Neuron (in vitro differentiated cells): ENCODE measurements at regions not wholly inside any gene's neighbourhood (a gene's known extent, or its start where the extent isn't known, plus 50 kb on each side); places are given as distances from the start of the nearest gene placed in this dataset.
"Not testable (repeated sequence)": the region's sequence is repeated elsewhere in the genome, so short reads cannot be mapped to it uniquely, and the experiment has no call there.

Experiments used
- H2AFZ ChIP-seq: one replicate; pipeline ENCODE4 v1.6.1; 2013; ENCODE audit warnings: low read depth, mild to moderate bottlenecking, inconsistent platforms, low read length, moderate library complexity
- H3K27me3 ChIP-seq: one replicate; pipeline ENCODE4 v1.6.1; 2013; ENCODE audit warnings: low read length; ENCODE audit not compliant: insufficient read depth
- H3K36me3 ChIP-seq: one replicate; pipeline ENCODE4 v1.6.1; 2013; ENCODE audit warnings: low read length; ENCODE audit not compliant: insufficient read depth
- H3K4me1 ChIP-seq: one replicate; pipeline ENCODE4 v1.6.1; 2013; ENCODE audit warnings: low read length; ENCODE audit not compliant: insufficient read depth
- H3K4me3 ChIP-seq: 2 replicates; pipeline ENCODE4 v1.5.1; 2013; ENCODE audit warnings: mild to moderate bottlenecking, low read length, moderate library complexity
- H3K9me3 ChIP-seq: one replicate; pipeline ENCODE4 v1.6.1; 2013; ENCODE audit warnings: low read length

DNA sequence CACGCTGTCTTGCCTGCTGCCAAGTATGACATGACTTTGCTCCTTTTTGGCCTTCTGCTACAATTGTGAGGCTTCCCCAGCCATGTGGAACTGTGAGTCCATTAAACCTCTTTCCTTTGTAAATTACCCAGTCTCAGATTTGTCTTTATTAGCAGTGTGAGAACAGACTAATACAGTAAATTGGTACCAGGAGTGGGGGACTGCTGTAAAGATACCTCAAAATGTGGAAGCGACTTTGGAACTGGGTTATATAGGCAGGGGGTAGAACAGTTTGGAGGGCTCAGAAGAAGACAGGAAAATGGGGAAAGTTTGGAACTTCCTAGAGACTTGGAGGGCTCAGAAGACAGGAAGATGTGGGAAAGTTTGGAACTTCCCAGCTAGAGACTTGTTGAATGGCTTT lies 104.0 kb downstream of the IFI44 start:
- H3K36me3 ChIP-seq, H3K4me3 ChIP-seq, H3K27me3 ChIP-seq, H2AFZ ChIP-seq, H3K9me3 ChIP-seq, H3K4me1 ChIP-seq: not testable (repeated sequence)

DNA sequence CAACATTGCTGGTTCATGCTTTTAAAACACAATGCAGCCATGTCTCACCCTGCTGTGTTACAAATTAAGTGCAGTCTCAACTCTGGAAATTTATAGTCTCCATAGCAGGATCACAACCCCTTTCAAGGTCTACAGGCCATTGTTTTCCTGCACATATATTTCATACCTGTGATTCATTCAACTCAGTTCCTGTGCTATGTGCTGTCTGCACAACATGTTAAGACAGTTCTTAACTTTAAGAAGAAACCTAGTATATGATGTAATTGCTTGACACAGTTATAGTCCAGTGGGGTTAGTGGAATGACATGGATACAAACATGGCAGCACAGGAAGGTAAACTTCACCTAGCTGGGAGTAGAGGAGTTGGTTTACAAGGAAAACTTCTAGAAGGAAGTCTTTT lies 106.4 kb downstream of the IFI44 start:
- Histone ChIP-seq H3K4me1 (no peaks in the 10 kb centered on the region), H3K27me3 (no peaks in the 10 kb centered on the region), H3K4me3 (no peak overlapping the region), H3K36me3 (no peaks in the 10 kb centered on the region), H2AFZ (no peak overlapping the region), H3K9me3 (no peaks in the 10 kb centered on the region)

DNA sequence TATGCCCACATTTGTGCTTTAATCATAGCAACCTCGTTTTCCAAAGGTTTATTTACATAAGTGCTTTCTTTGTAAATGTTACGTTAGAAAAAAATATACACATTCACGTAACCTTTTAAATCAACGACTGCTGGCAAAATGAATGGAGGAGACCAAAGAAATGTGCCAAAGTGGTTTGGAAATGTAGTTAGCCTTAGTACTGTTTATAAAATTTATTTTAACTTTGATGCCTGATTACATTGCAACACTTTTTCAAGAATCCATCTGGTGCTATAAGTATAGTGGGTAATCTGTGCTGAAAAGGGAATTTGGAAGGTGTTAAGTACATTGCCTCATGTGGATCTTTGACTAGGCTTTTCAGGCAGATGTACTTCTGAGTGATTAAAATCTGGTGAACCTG lies 108.9 kb downstream of the IFI44 start:
- Histone ChIP-seq H2AFZ (peak overlapping the region; percentile 26), H3K4me1 (no peaks in the 10 kb centered on the region), H3K4me3 (no peak overlapping the region), H3K27me3 (no peaks in the 10 kb centered on the region), H3K36me3 (no peaks in the 10 kb centered on the region), H3K9me3 (no peaks in the 10 kb centered on the region)

DNA sequence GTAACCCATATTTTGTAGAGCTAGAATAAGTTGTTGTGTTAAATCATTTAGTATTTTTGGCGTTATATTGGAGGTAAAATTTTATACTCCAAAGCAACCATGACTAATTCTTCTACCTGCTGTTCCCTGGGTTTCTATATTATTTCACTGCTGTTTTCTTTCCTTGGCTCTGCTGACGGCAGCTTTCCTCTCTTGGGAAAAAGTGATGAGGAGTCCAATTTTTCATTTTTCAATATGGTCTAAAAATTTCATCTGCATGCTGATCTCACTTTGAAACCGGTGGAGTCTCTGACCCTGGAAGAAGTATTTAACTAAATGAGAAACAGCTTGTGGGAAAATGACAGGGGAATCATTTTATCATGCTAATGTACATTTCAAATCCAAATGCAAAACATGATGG lies 110.2 kb downstream of the IFI44 start:
- Histone ChIP-seq H2AFZ (no peak overlapping the region), H3K4me3 (no peak overlapping the region), H3K4me1 (no peaks in the 10 kb centered on the region), H3K9me3 (no peaks in the 10 kb centered on the region), H3K36me3 (no peaks in the 10 kb centered on the region), H3K27me3 (no peaks in the 10 kb centered on the region)

DNA sequence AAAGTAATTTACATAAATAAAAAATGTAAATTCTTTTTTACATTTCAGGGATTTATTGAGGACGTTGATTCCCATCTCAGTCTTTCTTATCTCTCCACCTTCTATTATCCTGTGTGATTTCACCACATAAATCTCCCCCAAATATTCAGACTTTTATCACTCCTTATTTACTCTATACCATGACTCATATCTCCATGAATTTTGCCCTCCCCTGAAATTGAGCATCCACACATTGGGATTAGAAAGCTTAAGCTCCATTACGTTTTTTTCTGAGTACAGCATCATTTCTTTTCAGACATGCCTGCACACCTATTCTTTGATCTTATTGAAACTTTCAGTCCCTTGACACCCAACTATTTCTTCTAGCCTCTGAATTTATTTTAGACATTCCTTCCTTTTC lies 111.2 kb downstream of the IFI44 start:
- H3K9me3 ChIP-seq, result no peaks in the 10 kb centered on the region
- no peaks in the 10 kb centered on the region for H3K36me3 ChIP-seq
- H3K4me1 ChIP-seq, result no peaks in the 10 kb centered on the region
- H3K27me3 ChIP-seq, result no peaks in the 10 kb centered on the region
- no peak overlapping the region for H2AFZ ChIP-seq
- no peak overlapping the region for H3K4me3 ChIP-seq

DNA sequence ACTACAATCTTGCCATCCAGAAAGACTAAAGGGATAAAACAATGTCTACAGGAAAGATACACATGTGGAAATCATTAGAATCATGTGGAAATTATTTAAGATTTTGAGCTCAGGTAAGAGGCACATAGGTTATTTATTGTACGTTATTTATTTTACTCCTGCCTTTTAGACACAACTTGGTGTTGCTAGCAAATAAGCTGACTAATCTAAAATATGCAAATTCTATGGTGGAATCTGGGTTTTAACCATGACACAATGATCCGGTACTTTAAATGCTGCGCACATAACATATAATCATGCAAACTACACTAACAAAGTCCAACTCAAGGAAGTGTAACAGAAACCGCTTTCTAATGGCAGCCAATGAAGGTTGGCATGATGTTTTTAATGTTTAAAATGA lies 112.5 kb downstream of the IFI44 start:
- Histone ChIP-seq H2AFZ (no peak overlapping the region), H3K27me3 (no peaks in the 10 kb centered on the region), H3K4me1 (no peaks in the 10 kb centered on the region), H3K4me3 (no peak overlapping the region), H3K36me3 (no peaks in the 10 kb centered on the region), H3K9me3 (no peaks in the 10 kb centered on the region)

DNA sequence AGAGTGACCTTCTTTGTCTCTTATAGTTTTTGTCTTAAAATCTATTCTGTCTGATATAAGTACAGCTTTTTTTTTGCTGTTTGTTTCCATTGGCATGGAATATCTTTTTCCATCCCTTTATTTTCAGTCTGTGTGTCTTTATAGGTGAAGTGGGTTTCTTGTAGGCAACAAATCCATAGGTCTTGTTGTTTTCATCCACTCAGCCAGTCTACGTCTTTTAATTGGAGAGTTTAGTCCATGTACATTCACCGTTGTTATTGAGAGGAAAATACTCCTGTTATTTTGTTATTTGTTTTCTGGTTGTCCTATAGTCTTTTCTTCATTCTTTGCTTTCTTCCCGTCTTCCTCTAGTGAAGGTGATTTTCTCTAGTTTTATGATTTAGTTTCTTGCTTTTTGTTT lies 115.9 kb downstream of the IFI44 start:
- Histone ChIP-seq H3K4me3 (no peak overlapping the region), H3K4me1 (no peaks in the 10 kb centered on the region), H2AFZ (no peak overlapping the region), H3K36me3 (no peaks in the 10 kb centered on the region), H3K27me3 (no peaks in the 10 kb centered on the region), H3K9me3 (no peaks in the 10 kb centered on the region)

DNA sequence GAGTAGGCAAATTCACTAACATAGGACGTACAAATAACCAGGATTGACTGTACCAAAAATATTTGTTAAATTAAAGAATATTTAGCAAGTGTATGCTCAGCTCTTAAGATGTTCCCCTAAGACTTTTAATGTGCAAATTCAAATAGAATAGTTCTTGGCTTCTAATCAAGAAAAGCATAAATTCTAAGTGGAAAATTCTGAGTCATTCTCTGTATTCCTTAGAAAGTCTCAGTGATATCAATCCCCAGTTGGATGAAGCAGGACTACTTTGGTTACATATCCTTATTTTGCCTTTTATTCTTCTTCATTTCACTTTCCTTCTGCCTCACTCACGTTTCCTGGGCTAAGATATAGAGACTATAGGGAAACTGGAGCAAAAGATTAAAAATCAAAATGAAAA lies 130.2 kb downstream of the IFI44 start:
- H3K4me3 ChIP-seq, result no peak overlapping the region
- no peaks in the 10 kb centered on the region for H3K9me3 ChIP-seq
- H3K36me3 ChIP-seq, result no peaks in the 10 kb centered on the region
- no peaks in the 10 kb centered on the region for H3K27me3 ChIP-seq
- no peak overlapping the region for H2AFZ ChIP-seq
- H3K4me1 ChIP-seq, result no peaks in the 10 kb centered on the region

DNA sequence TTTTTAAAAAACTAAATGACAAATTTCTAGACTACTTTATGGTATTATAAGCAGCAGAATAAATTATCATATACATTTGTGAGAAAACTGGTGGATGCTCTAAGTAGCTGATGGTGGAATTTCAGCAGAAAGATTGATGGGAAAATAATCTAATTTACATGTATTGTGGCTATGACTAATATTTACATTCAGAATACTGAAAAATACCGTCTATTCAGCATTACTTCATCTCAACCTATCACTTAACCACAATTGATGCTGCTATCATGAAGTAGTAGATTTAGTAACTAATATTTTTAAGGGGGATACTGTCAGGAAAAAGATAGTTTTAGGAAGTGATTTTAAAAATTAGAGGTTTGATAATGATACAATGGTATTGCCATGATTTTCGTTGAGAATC lies 137.9 kb downstream of the IFI44 start:
- Histone ChIP-seq H3K27me3 (no peaks in the 10 kb centered on the region), H3K4me3 (no peak overlapping the region), H2AFZ (no peak overlapping the region), H3K36me3 (no peaks in the 10 kb centered on the region), H3K9me3 (no peaks in the 10 kb centered on the region), H3K4me1 (no peaks in the 10 kb centered on the region)

DNA sequence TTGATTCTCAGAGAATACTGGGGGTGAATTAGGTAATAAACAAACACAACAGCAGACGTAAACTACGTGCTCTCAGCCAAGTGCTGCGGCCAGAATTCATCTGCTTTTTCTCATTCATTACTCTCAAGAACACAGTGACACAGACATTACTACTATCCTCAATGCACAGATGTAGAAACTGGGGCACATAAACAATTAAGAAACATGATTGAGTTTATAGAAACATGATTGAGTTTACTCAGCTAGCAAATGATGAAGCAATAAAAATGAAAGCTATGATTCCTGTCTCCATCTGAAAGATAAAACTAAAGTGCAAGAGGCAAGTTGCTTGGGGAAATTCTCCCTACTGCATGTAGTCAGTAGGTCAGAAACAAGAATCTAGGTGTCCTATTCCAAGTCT lies 140.5 kb downstream of the IFI44 start:
- Histone ChIP-seq H3K9me3 (no peaks in the 10 kb centered on the region), H3K4me1 (no peaks in the 10 kb centered on the region), H3K27me3 (no peaks in the 10 kb centered on the region), H2AFZ (no peak overlapping the region), H3K4me3 (no peak overlapping the region), H3K36me3 (no peaks in the 10 kb centered on the region)

DNA sequence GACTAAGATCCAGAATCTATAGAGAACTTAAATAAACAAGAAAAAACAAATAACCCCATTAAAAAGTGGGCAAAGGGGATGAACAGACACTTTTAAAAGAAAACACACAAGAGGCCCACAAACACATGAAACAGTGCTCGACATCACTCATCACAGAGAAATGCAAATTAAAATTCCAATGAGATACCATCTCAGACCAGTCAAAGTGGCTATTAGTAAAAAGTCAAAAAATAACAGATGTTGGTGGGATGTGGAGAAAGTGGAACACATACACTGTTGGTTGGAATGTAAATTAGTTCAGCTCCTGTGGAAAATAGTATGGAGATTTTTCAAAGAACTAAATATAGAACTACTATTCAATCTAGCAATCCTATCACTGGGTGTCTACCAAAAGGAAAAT lies 143.1 kb downstream of the IFI44 start:
- Histone ChIP-seq H3K4me3 (no peak overlapping the region), H3K4me1 (no peaks in the 10 kb centered on the region), H2AFZ (no peak overlapping the region), H3K9me3 (no peaks in the 10 kb centered on the region), H3K27me3 (no peaks in the 10 kb centered on the region), H3K36me3 (no peaks in the 10 kb centered on the region)

DNA sequence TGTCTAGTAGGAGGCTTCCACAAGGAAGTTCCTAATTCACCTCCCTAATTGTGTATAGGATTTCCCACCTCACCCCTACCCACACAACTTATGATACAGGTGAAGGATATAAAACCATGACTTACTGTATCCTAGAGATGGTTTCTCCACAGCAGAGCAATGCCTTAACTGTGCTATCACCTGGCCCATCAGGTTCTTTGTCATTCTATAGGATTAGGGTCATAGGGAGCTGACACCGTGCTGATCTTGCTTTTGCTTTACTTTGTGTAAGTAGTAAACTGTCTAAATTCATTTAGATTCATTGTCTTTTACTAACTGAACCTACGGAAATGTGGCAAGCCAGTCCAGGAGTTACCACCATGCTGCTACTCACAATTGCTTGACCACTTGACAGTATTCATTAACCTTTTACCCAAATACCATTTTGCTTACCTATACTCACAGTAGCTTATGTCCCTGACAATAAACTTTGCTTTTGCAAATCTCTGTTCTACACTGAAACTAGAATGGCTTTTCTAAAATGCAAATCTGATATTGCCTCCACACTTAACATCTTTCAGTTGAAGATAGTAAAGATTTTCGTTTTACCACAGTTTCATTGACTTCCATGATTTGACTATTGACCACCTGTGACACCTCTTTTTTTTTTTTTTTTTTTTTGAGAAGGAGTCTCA lies 147.6 kb downstream of the IFI44 start:
- no peaks in the 10 kb centered on the region for H3K9me3 ChIP-seq
- no peaks in the 10 kb centered on the region for H3K36me3 ChIP-seq
- no peak overlapping the region for H2AFZ ChIP-seq
- H3K27me3 ChIP-seq, result no peaks in the 10 kb centered on the region
- H3K4me3 ChIP-seq, result no peak overlapping the region
- no peaks in the 10 kb centered on the region for H3K4me1 ChIP-seq

DNA sequence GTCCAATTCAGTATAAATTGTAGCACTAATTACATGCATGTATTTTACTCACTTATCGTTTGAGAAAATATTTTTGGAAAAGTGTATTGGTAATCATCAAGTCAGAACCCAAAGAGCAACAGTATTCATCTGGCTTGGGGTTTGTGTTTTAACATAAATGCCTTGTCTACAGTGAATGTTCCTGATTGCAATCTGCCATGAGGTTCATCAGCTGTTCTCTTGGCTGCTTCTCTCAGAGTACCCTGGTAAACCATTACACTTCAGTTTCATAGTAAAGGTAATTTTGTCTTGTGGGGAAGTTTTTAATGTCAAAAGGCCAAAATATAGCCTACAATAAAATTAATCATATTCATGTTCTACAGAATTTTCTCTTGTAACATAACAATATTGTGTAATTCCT lies 150.3 kb downstream of the IFI44 start:
- no peaks in the 10 kb centered on the region for H3K9me3 ChIP-seq
- no peak overlapping the region for H3K4me3 ChIP-seq
- no peaks in the 10 kb centered on the region for H3K27me3 ChIP-seq
- H2AFZ ChIP-seq, result no peak overlapping the region
- H3K4me1 ChIP-seq, result no peaks in the 10 kb centered on the region
- no peaks in the 10 kb centered on the region for H3K36me3 ChIP-seq

DNA sequence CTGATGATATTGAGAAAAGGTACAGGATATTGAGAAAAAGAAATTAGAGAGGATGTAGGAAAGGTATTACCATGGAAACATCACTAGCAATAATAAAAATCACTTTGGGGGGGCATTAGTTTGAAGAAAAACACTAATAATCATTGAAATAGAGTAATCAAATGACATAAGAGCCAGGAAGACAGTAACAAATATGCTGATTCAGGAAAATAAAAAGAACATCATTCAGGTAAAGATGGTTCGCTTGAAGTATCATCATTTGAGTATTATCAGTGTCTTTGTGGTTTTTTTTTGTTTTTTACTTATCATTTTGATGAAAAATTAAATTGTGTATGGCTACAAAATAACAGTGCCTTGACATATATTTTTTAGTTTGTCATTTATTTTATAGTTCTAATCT lies 164.5 kb downstream of the IFI44 start:
- Histone ChIP-seq H3K4me3 (no peak overlapping the region), H3K4me1 (no peaks in the 10 kb centered on the region), H3K27me3 (no peaks in the 10 kb centered on the region), H3K36me3 (no peaks in the 10 kb centered on the region), H2AFZ (no peak overlapping the region), H3K9me3 (no peaks in the 10 kb centered on the region)
